Fibroblast of lung (primary cell): ENCODE measurements at regions not wholly inside any gene's neighbourhood (a gene's known extent, or its start where the extent isn't known, plus 50 kb on each side); places are given as distances from the start of the nearest gene placed in this dataset.
A peak's percentile ranks its signal among the peaks of the same experiment; 100 is the strongest.

ENCODE experiments used
- DNase-seq, 2 donors: peaks; one replicate each; pipeline versions ENCODE4 v3.0.0 to v3.0.0-alpha.2; 2010; ENCODE audit warnings: low read depth in 2 of 2
- H2AFZ ChIP-seq: 2 replicates; pipeline ENCODE4 v1.5.1; 2012; ENCODE audit warnings: low read length, control low read depth, inconsistent platforms
- H3K27ac ChIP-seq: 2 replicates; pipeline ENCODE4 v1.5.1; 2011; ENCODE audit warnings: low read length, control low read depth; ENCODE audit not compliant: insufficient read depth
- H3K27me3 ChIP-seq: 2 replicates; pipeline ENCODE4 v1.5.1; 2011; ENCODE audit warnings: mild to moderate bottlenecking, low read length; ENCODE audit not compliant: control insufficient read depth, insufficient read depth
- H3K36me3 ChIP-seq: 2 replicates; pipeline ENCODE4 v1.5.1; 2011; ENCODE audit warnings: low read length; ENCODE audit not compliant: control insufficient read depth, insufficient read depth
- H3K4me1 ChIP-seq: 2 replicates; pipeline ENCODE4 v1.5.1; 2011; ENCODE audit warnings: low read length; ENCODE audit not compliant: control insufficient read depth, insufficient read depth; ENCODE audit errors: extremely low read depth
- H3K4me2 ChIP-seq: 2 replicates; pipeline ENCODE4 v1.5.1; 2011; ENCODE audit warnings: low read length, control low read depth; ENCODE audit not compliant: insufficient read depth; ENCODE audit errors: extremely low read depth
- H3K4me3 ChIP-seq, 4 experiments: fragments of 200-600 bp in 1 of 4; sonication (generic) in 1 of 4; replicated peaks in 1 of 4; 2 replicates each; pipeline ENCODE4 v1.5.1; 2011 to 2016; ENCODE audit warnings: low read length in 4 of 4, low read depth in 3 of 4, mild to moderate bottlenecking in 3 of 4, control low read depth in 2 of 4, inconsistent platforms in 1 of 4, mixed read lengths in 1 of 4; ENCODE audit not compliant: insufficient read depth in 1 of 4; ENCODE audit errors: control extremely low read depth in 1 of 4
- H3K79me2 ChIP-seq: 2 replicates; pipeline ENCODE4 v1.5.1; 2012; ENCODE audit warnings: mild to moderate bottlenecking, low read length, inconsistent platforms; ENCODE audit not compliant: control insufficient read depth, insufficient read depth
- H3K9ac ChIP-seq: 2 replicates; pipeline ENCODE4 v1.5.1; 2011; ENCODE audit warnings: mild to moderate bottlenecking, low read length, control low read depth; ENCODE audit not compliant: insufficient read depth
- H3K9me3 ChIP-seq: 2 replicates; pipeline ENCODE4 v1.5.1; 2012; ENCODE audit warnings: low read depth, low read length; ENCODE audit not compliant: control insufficient read depth, insufficient read depth
- H4K20me1 ChIP-seq: 2 replicates; pipeline ENCODE4 v1.5.1; 2011; ENCODE audit warnings: low read length; ENCODE audit not compliant: control insufficient read depth, insufficient read depth; ENCODE audit errors: extremely low read depth
- EZH2 ChIP-seq: IDR thresholded peaks from 2 replicates; pipeline ENCODE4 v1.5.1; 2012; ENCODE audit warnings: low read length, control low read depth, mild to moderate bottlenecking; ENCODE audit errors: missing control alignments
- TF ChIP-seq, protein P1 (sequence below), 2 donors: IDR thresholded peaks in 1 of 2; conservative IDR thresholded peaks in 1 of 2; 1 replicate in 1 of 2; 2 replicates in 1 of 2; pipeline ENCODE4 v1.5.1; 2011 to 2012; ENCODE audit warnings: low read length in 2 of 2, control low read depth in 1 of 2, inconsistent platforms in 1 of 2, low read depth in 1 of 2, mild to moderate bottlenecking in 1 of 2

GRCh38 chr16:52825892-52826291 lies 226.8 kb downstream of the CHD9NB start:
- Histone ChIP-seq H3K4me3 (no peak overlapping the region), H3K4me1 (no peaks in the 10 kb centered on the region), H3K27ac (no peak overlapping the region), H3K27me3 (no peaks in the 10 kb centered on the region), H3K79me2 (no peaks in the 10 kb centered on the region), H4K20me1 (no peaks in the 10 kb centered on the region), H2AFZ (no peak overlapping the region), H3K36me3 (no peaks in the 10 kb centered on the region), H3K9me3 (no peaks in the 10 kb centered on the region), H3K9ac (no peak overlapping the region), H3K4me2 (no peak overlapping the region)
- no peak for TF ChIP-seq EZH2
- TF ChIP-seq, protein P1, sequence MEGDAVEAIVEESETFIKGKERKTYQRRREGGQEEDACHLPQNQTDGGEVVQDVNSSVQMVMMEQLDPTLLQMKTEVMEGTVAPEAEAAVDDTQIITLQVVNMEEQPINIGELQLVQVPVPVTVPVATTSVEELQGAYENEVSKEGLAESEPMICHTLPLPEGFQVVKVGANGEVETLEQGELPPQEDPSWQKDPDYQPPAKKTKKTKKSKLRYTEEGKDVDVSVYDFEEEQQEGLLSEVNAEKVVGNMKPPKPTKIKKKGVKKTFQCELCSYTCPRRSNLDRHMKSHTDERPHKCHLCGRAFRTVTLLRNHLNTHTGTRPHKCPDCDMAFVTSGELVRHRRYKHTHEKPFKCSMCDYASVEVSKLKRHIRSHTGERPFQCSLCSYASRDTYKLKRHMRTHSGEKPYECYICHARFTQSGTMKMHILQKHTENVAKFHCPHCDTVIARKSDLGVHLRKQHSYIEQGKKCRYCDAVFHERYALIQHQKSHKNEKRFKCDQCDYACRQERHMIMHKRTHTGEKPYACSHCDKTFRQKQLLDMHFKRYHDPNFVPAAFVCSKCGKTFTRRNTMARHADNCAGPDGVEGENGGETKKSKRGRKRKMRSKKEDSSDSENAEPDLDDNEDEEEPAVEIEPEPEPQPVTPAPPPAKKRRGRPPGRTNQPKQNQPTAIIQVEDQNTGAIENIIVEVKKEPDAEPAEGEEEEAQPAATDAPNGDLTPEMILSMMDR (conservative IDR thresholded peaks at IDR 0.05 in 1 of 2, IDR thresholded peaks at IDR 0.05 in 1 of 2; ENCODE audit: low read depth in 1 of 2, low read length in 2 of 2) = no peak
- peak; percentile 5 to 10 for DNase-seq

- H3K4me3 ChIP-seq = no peak overlapping the region
- no peaks in the 10 kb centered on the region for H3K79me2 ChIP-seq
- no peak for DNase-seq
- H3K27ac ChIP-seq = no peak overlapping the region
- no peak overlapping the region for H2AFZ ChIP-seq
- H3K9me3 ChIP-seq = no peaks in the 10 kb centered on the region
- H4K20me1 ChIP-seq = no peaks in the 10 kb centered on the region
- no peak overlapping the region for H3K4me2 ChIP-seq
- no peak for TF ChIP-seq EZH2
- TF ChIP-seq, protein P1 (conservative IDR thresholded peaks at IDR 0.05 in 1 of 2, IDR thresholded peaks at IDR 0.05 in 1 of 2; ENCODE audit: low read depth in 1 of 2, low read length in 2 of 2) = no peak
- no peaks in the 10 kb centered on the region for H3K36me3 ChIP-seq
- H3K27me3 ChIP-seq = no peaks in the 10 kb centered on the region
- H3K9ac ChIP-seq = no peak overlapping the region
- no peaks in the 10 kb centered on the region for H3K4me1 ChIP-seq
Observed at GRCh38 chr16:52819808-52820207, 232.9 kb downstream of the CHD9NB start.

DNA sequence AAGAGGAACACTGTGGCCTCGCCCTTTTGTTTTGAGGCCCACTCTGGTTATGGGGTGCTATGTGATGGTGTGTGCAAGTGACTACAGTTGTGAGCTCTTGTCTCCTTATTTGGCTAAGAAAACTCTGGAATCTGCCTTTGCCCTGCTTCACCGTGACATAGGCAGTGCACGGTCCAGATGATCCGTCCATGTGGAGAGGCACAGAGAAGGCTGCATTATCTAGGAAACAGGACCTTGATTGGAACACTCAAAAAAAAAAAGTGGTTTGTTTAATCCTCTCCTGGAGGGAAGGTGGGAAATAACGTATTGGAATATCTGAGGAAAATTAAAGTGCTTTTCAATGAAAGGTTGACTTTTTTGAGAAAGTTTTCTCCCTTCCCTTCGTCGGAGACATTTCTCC lies 233.3 kb downstream of the CHD9NB start:
- no peaks in the 10 kb centered on the region for H3K79me2 ChIP-seq
- no peak overlapping the region for H3K27ac ChIP-seq
- no peaks in the 10 kb centered on the region for H3K27me3 ChIP-seq
- no peaks in the 10 kb centered on the region for H3K9me3 ChIP-seq
- no peaks in the 10 kb centered on the region for H4K20me1 ChIP-seq
- no peak overlapping the region for H3K4me2 ChIP-seq
- H2AFZ ChIP-seq = no peak overlapping the region
- no peaks in the 10 kb centered on the region for H3K36me3 ChIP-seq
- H3K9ac ChIP-seq = no peak overlapping the region
- DNase-seq = no peak
- no peaks in the 10 kb centered on the region for H3K4me1 ChIP-seq
- TF ChIP-seq, protein P1 (conservative IDR thresholded peaks at IDR 0.05 in 1 of 2, IDR thresholded peaks at IDR 0.05 in 1 of 2; ENCODE audit: low read depth in 1 of 2, low read length in 2 of 2) = no peak
- TF ChIP-seq EZH2 = no peak
- no peak overlapping the region for H3K4me3 ChIP-seq
